Esophagus squamous epithelium (tissue), 4 donors: ENCODE measurements at regions not wholly inside any gene's neighbourhood (a gene's known extent, or its start where the extent isn't known, plus 50 kb on each side); places are given as distances from the start of the nearest gene placed in this dataset.

ENCODE experiments used
- POLR2A ChIP-seq, 4 donors: fragments of 450-650 bp; IDR thresholded peaks; one replicate each; pipeline ENCODE4 v1.6.1; 2017; ENCODE audit warnings: antibody characterized with exemption in 4 of 4, mild to moderate bottlenecking in 4 of 4, moderate library complexity in 3 of 4
- TF ChIP-seq, protein P1 (sequence below), 6 experiments: fragments of 450-650 bp in 4 of 6; fragments of 200-600 bp in 2 of 6; sonication (generic) in 2 of 6; IDR thresholded peaks; one replicate each; pipeline ENCODE4 v1.5.1; 2016 to 2019; ENCODE audit warnings: antibody characterized with exemption in 6 of 6, mild to moderate bottlenecking in 4 of 6, moderate library complexity in 4 of 6

DNA sequence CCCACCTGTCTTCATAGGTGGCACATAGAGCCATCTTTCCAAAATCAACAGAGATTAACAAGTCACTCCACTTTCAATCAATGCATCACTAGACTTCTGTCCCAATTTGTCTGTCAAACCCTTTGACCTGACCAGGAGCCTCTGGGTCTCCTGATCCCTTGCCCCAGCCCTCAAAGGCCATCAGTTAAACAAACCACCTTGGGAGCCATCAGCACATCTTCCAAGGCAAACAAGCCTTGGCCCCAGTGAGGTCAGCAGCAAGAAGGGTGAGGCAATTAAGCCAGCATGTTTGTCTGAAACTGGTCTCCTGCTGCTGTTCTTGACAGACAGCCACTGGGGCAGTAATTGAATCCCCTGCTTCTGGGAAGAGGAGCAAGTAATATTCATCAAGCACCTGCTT is 742.8 kb upstream of the TBX3 start:
- TF ChIP-seq, protein P1, sequence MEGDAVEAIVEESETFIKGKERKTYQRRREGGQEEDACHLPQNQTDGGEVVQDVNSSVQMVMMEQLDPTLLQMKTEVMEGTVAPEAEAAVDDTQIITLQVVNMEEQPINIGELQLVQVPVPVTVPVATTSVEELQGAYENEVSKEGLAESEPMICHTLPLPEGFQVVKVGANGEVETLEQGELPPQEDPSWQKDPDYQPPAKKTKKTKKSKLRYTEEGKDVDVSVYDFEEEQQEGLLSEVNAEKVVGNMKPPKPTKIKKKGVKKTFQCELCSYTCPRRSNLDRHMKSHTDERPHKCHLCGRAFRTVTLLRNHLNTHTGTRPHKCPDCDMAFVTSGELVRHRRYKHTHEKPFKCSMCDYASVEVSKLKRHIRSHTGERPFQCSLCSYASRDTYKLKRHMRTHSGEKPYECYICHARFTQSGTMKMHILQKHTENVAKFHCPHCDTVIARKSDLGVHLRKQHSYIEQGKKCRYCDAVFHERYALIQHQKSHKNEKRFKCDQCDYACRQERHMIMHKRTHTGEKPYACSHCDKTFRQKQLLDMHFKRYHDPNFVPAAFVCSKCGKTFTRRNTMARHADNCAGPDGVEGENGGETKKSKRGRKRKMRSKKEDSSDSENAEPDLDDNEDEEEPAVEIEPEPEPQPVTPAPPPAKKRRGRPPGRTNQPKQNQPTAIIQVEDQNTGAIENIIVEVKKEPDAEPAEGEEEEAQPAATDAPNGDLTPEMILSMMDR (IDR thresholded peaks at IDR 0.05), result no peak
- TF ChIP-seq POLR2A (IDR thresholded peaks at IDR 0.05), result no peak
